ENCODE measurements at regions not wholly inside any gene's neighbourhood (a gene's known extent, or its start where the extent isn't known, plus 50 kb on each side); places are given as distances from the start of the nearest gene placed in this dataset.

DNA sequence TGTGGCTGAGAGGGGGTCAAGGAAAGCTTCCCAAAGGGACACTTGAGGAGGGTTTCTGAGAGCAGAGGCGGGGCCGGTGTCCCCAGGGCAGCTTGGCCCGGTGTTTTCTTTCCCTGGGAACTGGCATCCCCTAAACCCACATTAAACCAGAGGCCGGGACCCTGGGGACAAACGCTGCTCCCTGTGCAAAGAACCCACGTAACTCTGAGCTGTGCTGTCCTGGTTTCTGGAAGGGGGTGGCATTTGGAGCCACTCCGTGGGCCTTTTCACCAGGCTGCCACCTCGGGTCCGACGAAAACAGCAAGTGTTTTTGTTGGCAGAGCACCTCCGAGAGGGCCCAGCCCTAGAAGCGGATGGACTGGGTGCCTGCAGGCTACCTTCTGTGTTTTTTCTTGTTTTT lies 100.2 kb upstream of the ANO1 start:
- no peaks in the 10 kb centered on the region for H3K36me3 ChIP-seq (ENCODE audit: control insufficient read depth, insufficient read depth, low read length)
- DNase-seq (ENCODE audit: low read depth): no peak
- ChIA-PET CTCF (no interaction called here), POLR2A (no interaction called here)
- TF ChIP-seq, protein P1, sequence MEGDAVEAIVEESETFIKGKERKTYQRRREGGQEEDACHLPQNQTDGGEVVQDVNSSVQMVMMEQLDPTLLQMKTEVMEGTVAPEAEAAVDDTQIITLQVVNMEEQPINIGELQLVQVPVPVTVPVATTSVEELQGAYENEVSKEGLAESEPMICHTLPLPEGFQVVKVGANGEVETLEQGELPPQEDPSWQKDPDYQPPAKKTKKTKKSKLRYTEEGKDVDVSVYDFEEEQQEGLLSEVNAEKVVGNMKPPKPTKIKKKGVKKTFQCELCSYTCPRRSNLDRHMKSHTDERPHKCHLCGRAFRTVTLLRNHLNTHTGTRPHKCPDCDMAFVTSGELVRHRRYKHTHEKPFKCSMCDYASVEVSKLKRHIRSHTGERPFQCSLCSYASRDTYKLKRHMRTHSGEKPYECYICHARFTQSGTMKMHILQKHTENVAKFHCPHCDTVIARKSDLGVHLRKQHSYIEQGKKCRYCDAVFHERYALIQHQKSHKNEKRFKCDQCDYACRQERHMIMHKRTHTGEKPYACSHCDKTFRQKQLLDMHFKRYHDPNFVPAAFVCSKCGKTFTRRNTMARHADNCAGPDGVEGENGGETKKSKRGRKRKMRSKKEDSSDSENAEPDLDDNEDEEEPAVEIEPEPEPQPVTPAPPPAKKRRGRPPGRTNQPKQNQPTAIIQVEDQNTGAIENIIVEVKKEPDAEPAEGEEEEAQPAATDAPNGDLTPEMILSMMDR (IDR thresholded peaks at IDR 0.05; ENCODE audit: insufficient read depth, low read depth, low read length): no peak
- H3K27me3 ChIP-seq (ENCODE audit: control insufficient read depth, insufficient read depth, low read length): no peaks in the 10 kb centered on the region
- H3K4me3 ChIP-seq (ENCODE audit: low read depth, low read length): no peak overlapping the region

GRCh38 chr11:69978841-69979614 lies 99.1 kb upstream of the ANO1 start:
- TF ChIP-seq, protein P1 (IDR thresholded peaks at IDR 0.05; ENCODE audit: insufficient read depth, low read depth, low read length): no peak
- no peak for DNase-seq (ENCODE audit: low read depth)
- Histone ChIP-seq H3K4me3 (ENCODE audit: low read depth, low read length) (no peak overlapping the region), H3K36me3 (ENCODE audit: control insufficient read depth, insufficient read depth, low read length) (no peaks in the 10 kb centered on the region), H3K27me3 (ENCODE audit: control insufficient read depth, insufficient read depth, low read length) (peaks cover under 1% of the 10 kb centered on the region; the same call in 1 of the 2 replicates)
- ChIA-PET CTCF (interaction anchor here (1.0 to 1.7 kb wide), 2 partner anchors 10 to 117 kb away, joined by 3 to 4 read pairs; no protein-coding TSS in a partner anchor), POLR2A (no interaction called here)

- POLR2A ChIA-PET: no interaction called here
Measured at GRCh38 chr11:69979632-69980031, 98.5 kb upstream of the ANO1 start.

DNA sequence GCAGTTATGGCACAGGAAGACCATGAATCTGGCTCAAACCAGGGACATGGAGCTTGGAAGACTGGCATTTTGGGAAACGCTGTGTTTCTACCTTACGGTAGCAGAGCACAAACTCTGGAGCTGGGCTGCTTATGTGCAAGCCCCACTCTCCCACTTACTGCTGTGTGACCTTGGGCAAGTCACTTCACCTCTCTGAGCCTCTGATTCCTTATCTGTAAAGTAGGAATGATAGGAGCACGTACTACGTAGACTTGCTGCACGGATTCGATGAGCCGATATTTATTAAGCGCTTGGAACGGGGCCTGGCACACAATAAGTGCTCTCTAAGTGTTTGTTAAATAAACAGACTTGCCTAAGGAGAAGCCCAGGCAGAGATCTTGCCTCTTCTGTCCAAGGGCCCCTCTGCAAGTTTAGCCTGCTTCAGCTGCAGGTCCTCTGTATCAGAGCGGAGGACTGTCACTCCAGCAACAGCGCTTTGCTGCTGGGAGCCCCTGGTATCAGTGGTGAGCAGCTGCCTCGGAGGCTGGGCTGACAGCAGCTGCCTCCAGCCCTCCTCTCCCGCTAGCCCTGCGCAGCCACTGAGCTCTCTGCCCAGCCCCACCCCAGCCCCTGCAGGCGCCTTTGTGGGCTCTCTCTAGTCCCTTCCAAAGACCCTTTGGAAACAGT lies 96.9 kb upstream of the ANO1 start:
- ChIA-PET POLR2A (no interaction called here), CTCF (no interaction called here)
- Histone ChIP-seq H3K4me3 (ENCODE audit: low read depth, low read length) (no peak overlapping the region), H3K36me3 (ENCODE audit: control insufficient read depth, insufficient read depth, low read length) (no peaks in the 10 kb centered on the region), H3K27me3 (ENCODE audit: control insufficient read depth, insufficient read depth, low read length) (peaks cover 16% of the 10 kb centered on the region)
- no peak for DNase-seq (ENCODE audit: low read depth)
- TF ChIP-seq, protein P1 (IDR thresholded peaks at IDR 0.05; ENCODE audit: insufficient read depth, low read depth, low read length): no peak

More at GRCh38 chr11:69979632-69980031, 98.5 kb upstream of the ANO1 start:
- CTCF ChIA-PET: interaction anchor here (1.0 to 1.7 kb wide), 2 partner anchors 9 to 116 kb away, joined by 3 to 4 read pairs; no protein-coding TSS in a partner anchor
- H3K4me3 ChIP-seq (ENCODE audit: low read depth, low read length): no peak overlapping the region
- TF ChIP-seq, protein P1 (IDR thresholded peaks at IDR 0.05; ENCODE audit: insufficient read depth, low read depth, low read length): no peak
- no peaks in the 10 kb centered on the region for H3K36me3 ChIP-seq (ENCODE audit: control insufficient read depth, insufficient read depth, low read length)
- peaks cover 6% of the 10 kb centered on the region for H3K27me3 ChIP-seq (ENCODE audit: control insufficient read depth, insufficient read depth, low read length)
- DNase-seq (ENCODE audit: low read depth): no peak

All from BJ (cell line).